Muscle layer of colon (tissue), 2 donors: ENCODE measurements at regions not wholly inside any gene's neighbourhood (a gene's known extent, or its start where the extent isn't known, plus 50 kb on each side); places are given as distances from the start of the nearest gene placed in this dataset.

Experiments
- H3K27ac ChIP-seq: one replicate; pipeline ENCODE4 v1.7.0; 2013; ENCODE audit warnings: low read depth, mild to moderate bottlenecking, low read length, moderate library complexity
- H3K27me3 ChIP-seq, 2 donors: one replicate each; pipeline ENCODE4 v1.7.0; 2013; ENCODE audit warnings: low read length in 2 of 2, mild to moderate bottlenecking in 2 of 2; ENCODE audit not compliant: insufficient read depth in 2 of 2, control insufficient read depth in 1 of 2
- H3K36me3 ChIP-seq: one replicate; pipeline ENCODE4 v1.7.0; 2013; ENCODE audit warnings: mild to moderate bottlenecking, low read length; ENCODE audit not compliant: insufficient read depth
- H3K4me1 ChIP-seq: one replicate; pipeline ENCODE4 v1.7.0; 2013; ENCODE audit warnings: mild to moderate bottlenecking, low read length; ENCODE audit not compliant: insufficient read depth
- H3K4me3 ChIP-seq, 2 donors: one replicate each; pipeline ENCODE4 v1.7.0; 2013; ENCODE audit warnings: low read length in 2 of 2, low read depth in 1 of 2, mild to moderate bottlenecking in 1 of 2, moderate library complexity in 1 of 2
- H3K9ac ChIP-seq: one replicate; pipeline ENCODE4 v1.7.0; 2013; ENCODE audit warnings: low read length
- H3K9me3 ChIP-seq: one replicate; pipeline ENCODE4 v1.7.0; 2013; ENCODE audit warnings: mild to moderate bottlenecking, low read length
- donor health status: abdominal sarcoma.
- donor health status: Adenocarcinoma of cecum.

GRCh38 chr2:64196963-64197362, 52.7 kb upstream of the PELI1 start:
- Histone ChIP-seq H3K9ac (no peak overlapping the region), H3K4me3 (no peak overlapping the region)

GRCh38 chr2:64201151-64201550, 56.9 kb upstream of the PELI1 start:
- Histone ChIP-seq H3K36me3 (no peaks in the 10 kb centered on the region), H3K9me3 (no peaks in the 10 kb centered on the region), H3K9ac (no peak overlapping the region), H3K27ac (peak overlapping the region; percentile 52), H3K27me3 (no peaks in the 10 kb centered on the region), H3K4me3 (no peak overlapping the region), H3K4me1 (peaks cover 44% of the 10 kb centered on the region)

More at GRCh38 chr2:64196963-64197362, 52.7 kb upstream of the PELI1 start:
- Histone ChIP-seq H3K36me3 (no peaks in the 10 kb centered on the region), H3K4me1 (peaks cover 7% of the 10 kb centered on the region), H3K9me3 (no peaks in the 10 kb centered on the region), H3K27me3 (no peaks in the 10 kb centered on the region), H3K27ac (no peak overlapping the region)

DNA sequence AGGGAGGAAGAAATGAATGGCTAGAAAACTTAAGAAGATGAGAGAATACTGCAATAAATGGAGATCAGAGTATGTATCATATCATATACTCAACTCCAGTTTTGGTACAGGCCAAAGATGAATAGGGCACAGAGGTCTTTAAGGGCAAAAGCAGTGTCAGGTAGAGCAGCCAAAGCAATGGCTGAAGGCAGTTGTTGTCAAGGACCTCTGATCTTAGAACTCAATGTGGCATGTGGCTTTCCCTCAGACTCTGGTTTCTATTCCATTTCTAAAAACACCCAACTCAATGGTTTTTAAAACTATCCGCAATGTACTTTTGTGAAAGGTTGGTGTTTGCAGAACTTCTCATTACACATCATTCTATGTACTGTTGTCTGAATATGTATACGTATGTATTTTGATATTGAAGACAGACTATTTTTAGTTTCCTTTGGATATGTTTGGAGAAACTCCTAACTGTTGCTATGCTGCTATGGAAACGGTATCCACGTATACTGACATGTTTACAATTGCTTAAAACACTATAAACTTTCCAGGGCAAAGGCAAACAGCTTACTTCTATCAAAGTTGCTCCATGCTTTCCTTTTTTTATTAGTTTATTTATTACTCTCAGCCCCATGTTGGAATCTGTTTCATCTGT, 58.1 kb upstream of the PELI1 start:
- peaks cover 44% of the 10 kb centered on the region for H3K4me1 ChIP-seq
- H3K9me3 ChIP-seq, result no peaks in the 10 kb centered on the region
- H3K27ac ChIP-seq, result peak overlapping the region; percentile 75
- H3K9ac ChIP-seq, result no peak overlapping the region
- no peaks in the 10 kb centered on the region for H3K36me3 ChIP-seq
- no peaks in the 10 kb centered on the region for H3K27me3 ChIP-seq
- peak overlapping the region in 1 of 2 donors; percentile 15 for H3K4me3 ChIP-seq

GRCh38 chr2:64203131-64203857, 59.1 kb upstream of the PELI1 start:
- Histone ChIP-seq H3K4me1 (peaks cover 44% of the 10 kb centered on the region), H3K4me3 (peak overlapping the region in 1 of 2 donors; percentile 48), H3K27me3 (no peaks in the 10 kb centered on the region), H3K36me3 (no peaks in the 10 kb centered on the region), H3K9ac (peak overlapping the region; percentile 68), H3K9me3 (no peaks in the 10 kb centered on the region), H3K27ac (peak overlapping the region; percentile 75)

DNA sequence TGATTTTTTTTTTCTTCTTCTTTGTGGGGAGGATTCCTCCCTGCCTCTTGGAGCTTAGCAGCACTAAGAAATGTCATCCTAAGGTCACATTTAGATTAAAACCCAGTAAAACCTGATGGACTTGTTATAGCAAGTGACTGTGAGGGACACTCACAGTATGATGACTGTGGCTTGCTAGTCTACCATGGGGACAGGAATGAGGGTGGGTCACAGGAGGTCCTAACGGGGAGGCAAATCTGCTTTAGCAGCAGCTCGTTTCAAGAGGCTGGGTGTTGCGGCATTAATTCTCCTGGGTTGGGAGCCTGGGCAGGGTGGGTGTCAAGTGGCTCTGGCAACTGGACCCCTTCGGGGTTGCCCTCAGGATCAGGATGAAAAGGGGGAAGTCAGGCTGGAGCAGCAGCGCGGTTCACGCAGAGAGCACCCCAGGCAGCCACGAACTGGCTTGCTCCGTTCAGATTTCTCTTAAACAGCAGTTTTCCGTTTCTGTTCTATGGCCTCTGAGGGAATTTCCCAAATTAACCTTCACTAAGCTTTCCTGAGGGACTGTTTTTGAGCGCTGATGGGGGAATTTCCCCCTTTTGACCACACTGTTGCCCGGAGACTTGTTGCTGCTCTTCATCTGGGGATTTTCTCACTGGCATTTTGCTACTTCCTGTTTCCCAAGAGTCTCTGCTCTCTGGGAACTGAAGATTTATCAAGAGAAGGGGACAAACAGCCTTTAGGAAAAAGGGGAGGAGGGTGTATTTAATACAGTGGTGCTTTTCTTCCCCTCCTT, 59.8 kb upstream of the PELI1 start:
- peak overlapping the region; percentile 68 for H3K9ac ChIP-seq
- peak overlapping the region in 1 of 2 donors; percentile 48 for H3K4me3 ChIP-seq
- peaks cover 44% of the 10 kb centered on the region for H3K4me1 ChIP-seq

DNA sequence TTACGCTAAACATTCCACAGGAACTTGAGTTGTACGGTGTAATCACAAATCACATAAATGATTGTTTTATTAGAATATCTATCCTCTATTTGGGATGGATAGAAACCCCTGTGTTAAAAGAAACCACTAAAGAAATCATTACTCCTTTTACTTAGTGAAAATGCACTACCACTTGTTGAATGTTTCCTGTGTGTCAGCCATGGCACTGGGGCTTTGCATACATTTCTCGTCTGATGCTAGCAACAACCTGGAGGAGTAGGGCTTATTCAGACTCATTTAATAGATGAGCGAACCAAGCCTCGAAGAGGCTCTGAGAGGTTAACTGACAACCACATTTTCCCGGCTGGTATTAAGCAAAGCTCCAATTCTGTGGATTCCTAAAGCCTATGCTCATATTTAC, 60.5 kb upstream of the PELI1 start:
- Histone ChIP-seq H3K27me3 (no peaks in the 10 kb centered on the region), H3K9me3 (no peaks in the 10 kb centered on the region), H3K36me3 (no peaks in the 10 kb centered on the region), H3K27ac (peak overlapping the region; percentile 75), H3K9ac (peak overlapping the region; percentile 68), H3K4me1 (peaks cover 44% of the 10 kb centered on the region), H3K4me3 (no peak overlapping the region)

More for the DNA sequence above, 59.8 kb upstream of the PELI1 start:
- Histone ChIP-seq H3K36me3 (no peaks in the 10 kb centered on the region), H3K27ac (peak overlapping the region; percentile 75), H3K9me3 (no peaks in the 10 kb centered on the region), H3K27me3 (no peaks in the 10 kb centered on the region)

DNA sequence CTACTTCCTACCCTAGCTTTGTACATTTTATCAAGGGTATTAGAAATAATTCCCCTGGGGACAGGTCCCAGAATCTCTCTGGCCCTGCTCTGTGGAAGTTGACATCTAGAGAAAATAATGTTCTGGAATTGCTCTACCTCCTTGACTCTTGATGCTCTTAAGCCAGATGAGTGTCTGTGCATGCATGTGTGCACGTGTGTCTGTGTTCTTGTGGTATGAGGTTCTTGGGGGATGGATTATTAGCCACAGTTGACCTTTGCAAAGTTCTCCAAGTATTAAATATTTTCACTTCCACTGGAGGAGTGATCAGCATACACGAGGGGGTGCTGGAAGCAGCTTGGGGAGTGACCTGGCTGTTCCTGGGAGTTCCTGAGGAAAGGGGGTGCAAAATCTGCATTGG, 61.2 kb upstream of the PELI1 start:
- H3K9ac ChIP-seq, result no peak overlapping the region
- H3K9me3 ChIP-seq, result no peaks in the 10 kb centered on the region
- peaks cover 44% of the 10 kb centered on the region for H3K4me1 ChIP-seq
- H3K36me3 ChIP-seq, result no peaks in the 10 kb centered on the region
- H3K27ac ChIP-seq, result peak overlapping the region; percentile 75
- no peaks in the 10 kb centered on the region for H3K27me3 ChIP-seq
- no peak overlapping the region for H3K4me3 ChIP-seq

DNA sequence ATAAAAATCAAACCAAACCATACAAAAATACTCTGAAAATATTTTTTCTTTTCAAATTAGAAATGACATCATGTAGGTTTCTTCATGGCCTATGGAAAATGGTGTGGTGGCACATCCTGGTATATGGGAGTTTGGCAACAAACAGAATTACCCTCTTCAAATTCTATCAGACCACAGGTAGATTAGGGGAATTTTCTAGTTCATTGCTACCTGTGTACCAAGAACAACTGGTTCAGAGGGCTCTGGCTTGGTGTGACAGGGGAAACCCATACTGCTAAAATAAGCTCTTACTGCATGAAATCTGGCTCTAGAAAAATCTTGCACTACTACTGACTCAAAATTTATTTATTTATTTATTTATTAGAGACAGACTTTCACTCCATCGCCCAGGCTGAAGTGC, 63.4 kb upstream of the PELI1 start:
- Histone ChIP-seq H3K27me3 (no peaks in the 10 kb centered on the region), H3K9ac (no peak overlapping the region), H3K27ac (no peak overlapping the region), H3K36me3 (no peaks in the 10 kb centered on the region), H3K9me3 (no peaks in the 10 kb centered on the region), H3K4me3 (no peak overlapping the region), H3K4me1 (peaks cover 39% of the 10 kb centered on the region)

GRCh38 chr2:64210816-64211215, 66.6 kb upstream of the PELI1 start:
- Histone ChIP-seq H3K9me3 (no peaks in the 10 kb centered on the region), H3K4me1 (peaks cover 12% of the 10 kb centered on the region), H3K27ac (no peak overlapping the region), H3K27me3 (no peaks in the 10 kb centered on the region), H3K9ac (no peak overlapping the region), H3K4me3 (no peak overlapping the region), H3K36me3 (no peaks in the 10 kb centered on the region)

DNA sequence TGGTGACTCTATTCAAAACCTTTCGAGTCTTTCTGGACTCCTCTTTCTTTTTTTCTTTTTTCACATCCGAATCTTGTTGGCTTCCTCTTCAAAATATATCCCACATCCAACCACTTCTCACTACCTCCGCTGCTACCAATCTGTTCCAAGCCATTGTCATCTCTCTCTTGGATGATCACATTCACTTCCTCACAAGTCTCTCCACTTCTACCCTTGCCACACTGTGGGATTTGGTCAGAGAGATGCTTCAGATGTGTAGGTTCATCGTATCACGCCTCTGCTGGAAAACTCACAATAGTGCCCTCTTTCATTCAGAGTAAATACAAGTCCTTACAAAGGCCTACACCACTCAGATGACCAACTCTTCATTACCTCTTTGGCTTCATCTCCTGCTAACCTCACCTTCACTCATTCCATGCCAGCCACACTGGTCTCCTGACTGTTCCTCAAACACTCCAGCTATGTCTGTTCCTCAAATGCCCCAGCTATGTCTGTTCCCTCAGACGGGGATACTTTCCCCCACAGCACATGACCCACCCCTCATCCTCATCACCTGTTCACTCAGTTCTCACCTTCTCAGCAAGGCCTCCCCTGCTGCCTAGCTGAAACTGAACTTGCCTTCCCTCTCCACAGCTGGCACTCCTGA, 67.2 kb upstream of the PELI1 start:
- Histone ChIP-seq H3K27me3 (no peaks in the 10 kb centered on the region), H3K27ac (no peak overlapping the region), H3K9ac (no peak overlapping the region), H3K4me1 (peaks cover 12% of the 10 kb centered on the region), H3K9me3 (no peaks in the 10 kb centered on the region), H3K36me3 (no peaks in the 10 kb centered on the region), H3K4me3 (no peak overlapping the region)

DNA sequence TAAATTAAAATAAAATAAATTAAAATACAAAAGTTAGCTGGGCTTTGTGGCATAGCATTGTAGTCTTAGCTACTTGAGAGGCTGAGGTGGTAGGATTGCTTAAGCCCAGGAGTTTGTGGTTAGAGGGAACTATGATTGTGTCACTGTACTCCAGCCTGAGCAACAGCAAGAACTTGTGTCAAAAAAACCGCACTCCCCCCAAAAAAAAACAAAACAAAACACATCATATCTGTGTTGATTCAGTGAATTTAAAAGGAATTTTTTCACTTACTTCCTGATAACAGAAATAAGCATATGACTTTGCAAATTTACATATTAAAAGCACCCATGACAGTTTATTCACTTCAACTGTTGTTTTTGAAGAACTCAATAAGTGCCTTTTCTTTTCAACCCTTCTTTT, 68.1 kb upstream of the PELI1 start:
- Histone ChIP-seq H3K36me3 (no peaks in the 10 kb centered on the region), H3K4me3 (no peak overlapping the region), H3K4me1 (peaks cover 12% of the 10 kb centered on the region), H3K27me3 (no peaks in the 10 kb centered on the region), H3K9ac (no peak overlapping the region), H3K27ac (no peak overlapping the region), H3K9me3 (no peaks in the 10 kb centered on the region)
